Liver (tissue), 8 donors: ENCODE measurements at regions not wholly inside any gene's neighbourhood (a gene's known extent, or its start where the extent isn't known, plus 50 kb on each side); places are given as distances from the start of the nearest gene placed in this dataset.
"Not testable (repeated sequence)": the region's sequence is repeated elsewhere in the genome, so short reads cannot be mapped to it uniquely, and the experiment has no call there.

Source experiments
- DNase-seq: peaks from one replicate; pipeline ENCODE4 v3.0.0-alpha.2; 2017; ENCODE audit warnings: low spot score
- H3K27ac ChIP-seq, 2 donors: one replicate each; pipeline ENCODE4 v1.7.0; 2013; ENCODE audit warnings: inconsistent platforms in 2 of 2, low read length in 2 of 2, control low read depth in 1 of 2, low read depth in 1 of 2, mild to moderate bottlenecking in 1 of 2
- H3K27me3 ChIP-seq, 4 donors: one replicate each; pipeline versions ENCODE4 v1.6.1 to v1.7.0; 2013; ENCODE audit warnings: low read length in 3 of 4, inconsistent platforms in 1 of 4, mild to moderate bottlenecking in 1 of 4, moderate library complexity in 1 of 4; ENCODE audit not compliant: control insufficient read depth in 4 of 4, insufficient read depth in 4 of 4
- H3K36me3 ChIP-seq, 4 donors: one replicate each; pipeline versions ENCODE4 v1.6.1 to v1.7.0; 2013; ENCODE audit warnings: low read length in 3 of 4, mild to moderate bottlenecking in 3 of 4, low read depth in 1 of 4, moderate library complexity in 1 of 4; ENCODE audit not compliant: control insufficient read depth in 4 of 4, insufficient read depth in 3 of 4
- H3K4me1 ChIP-seq, 4 donors: one replicate each; pipeline versions ENCODE4 v1.6.1 to v1.7.0; 2013; ENCODE audit warnings: low read length in 3 of 4, mild to moderate bottlenecking in 3 of 4, moderate library complexity in 1 of 4; ENCODE audit not compliant: control insufficient read depth in 4 of 4, insufficient read depth in 4 of 4
- H3K4me3 ChIP-seq, 3 donors: one replicate each; pipeline versions ENCODE4 v1.6.1 to v1.7.0; 2013; ENCODE audit warnings: low read length in 3 of 3, control low read depth in 1 of 3, low read depth in 1 of 3, mild to moderate bottlenecking in 1 of 3
- H3K9ac ChIP-seq, 2 donors: one replicate each; pipeline ENCODE4 v1.7.0; 2013; ENCODE audit warnings: low read length in 2 of 2, mild to moderate bottlenecking in 2 of 2, moderate library complexity in 2 of 2, control low read depth in 1 of 2, low read depth in 1 of 2
- H3K9me3 ChIP-seq, 4 donors: one replicate each; pipeline versions ENCODE4 v1.6.1 to v1.7.0; 2013; ENCODE audit warnings: low read length in 3 of 4; ENCODE audit not compliant: control insufficient read depth in 4 of 4
- ATF3 ChIP-seq: IDR thresholded peaks from 2 replicates; pipeline ENCODE4 v1.6.1; 2016; ENCODE audit warnings: antibody characterized with exemption
- CTCF ChIP-seq: fragments of 150-350 bp; IDR thresholded peaks from 2 replicates; pipeline ENCODE4 v1.5.1; 2017; ENCODE audit warnings: improper control_type of control experiment, low read depth, low read length; ENCODE audit not compliant: missing input control
- EGR1 ChIP-seq, 2 donors: IDR thresholded peaks; 2 replicates each; pipeline ENCODE4 v1.6.1; 2016 to 2018; ENCODE audit warnings: antibody characterized with exemption in 2 of 2, low read depth in 2 of 2
- FOXA1 ChIP-seq: IDR thresholded peaks from 2 replicates; pipeline ENCODE4 v1.6.1; 2016; ENCODE audit warnings: antibody characterized with exemption
- FOXA2 ChIP-seq: IDR thresholded peaks from 2 replicates; pipeline ENCODE4 v1.6.1; 2016; ENCODE audit warnings: antibody characterized with exemption
- GABPA ChIP-seq, 2 donors: IDR thresholded peaks in 1 of 2; conservative IDR thresholded peaks in 1 of 2; 2 replicates each; pipeline ENCODE4 v1.6.1; 2016; ENCODE audit warnings: antibody characterized with exemption in 2 of 2, mild to moderate bottlenecking in 1 of 2, moderate library complexity in 1 of 2
- HNF4A ChIP-seq, 2 donors: conservative IDR thresholded peaks; 2 replicates each; pipeline ENCODE4 v1.6.1; 2016; ENCODE audit warnings: antibody characterized with exemption in 2 of 2, mild to moderate bottlenecking in 2 of 2
- HNF4G ChIP-seq: IDR thresholded peaks from 2 replicates; pipeline ENCODE4 v1.6.1; 2016; ENCODE audit warnings: antibody characterized with exemption
- JUND ChIP-seq, 2 donors: IDR thresholded peaks; 2 replicates each; pipeline ENCODE4 v1.6.1; 2016; ENCODE audit warnings: antibody characterized with exemption in 2 of 2
- MAX ChIP-seq: IDR thresholded peaks from 2 replicates; pipeline ENCODE4 v1.6.1; 2016; ENCODE audit warnings: antibody characterized with exemption
- NR2F2 ChIP-seq: IDR thresholded peaks from 2 replicates; pipeline ENCODE4 v1.6.1; 2016; ENCODE audit warnings: antibody characterized with exemption
- RAD21 ChIP-seq, 2 donors: IDR thresholded peaks; 2 replicates each; pipeline ENCODE4 v1.6.1; 2016; ENCODE audit warnings: antibody characterized with exemption in 2 of 2, mild to moderate bottlenecking in 2 of 2
- REST ChIP-seq: IDR thresholded peaks from 2 replicates; pipeline ENCODE4 v1.6.1; 2016; ENCODE audit warnings: antibody characterized with exemption, mild to moderate bottlenecking
- RXRA ChIP-seq, 2 donors: IDR thresholded peaks; 2 replicates each; pipeline ENCODE4 v1.6.1; 2017 to 2018; ENCODE audit warnings: antibody characterized with exemption in 2 of 2, mild to moderate bottlenecking in 1 of 2
- SP1 ChIP-seq: IDR thresholded peaks from 2 replicates; pipeline ENCODE4 v1.6.1; 2018; ENCODE audit warnings: antibody characterized with exemption, mild to moderate bottlenecking
- YY1 ChIP-seq: IDR thresholded peaks from 2 replicates; pipeline ENCODE4 v1.6.1; 2016; ENCODE audit warnings: antibody characterized with exemption, mild to moderate bottlenecking
- ZBTB33 ChIP-seq: IDR thresholded peaks from 2 replicates; pipeline ENCODE4 v1.6.1; 2016; ENCODE audit warnings: antibody characterized with exemption
- WGBS: extraction: QIAGEN DNeasy Blood & Tissue Kit; methylation state at CpG from one replicate; pipeline ENCODE4 v1.1.7; 2013; 5-methylcytosine and 5-hydroxymethylcytosine counted together
- donor health status: healthy.
- donor health status: healthy.
- donor health status: healthy.
- donor health status: healthy.
- donor health status: healthy.

DNA sequence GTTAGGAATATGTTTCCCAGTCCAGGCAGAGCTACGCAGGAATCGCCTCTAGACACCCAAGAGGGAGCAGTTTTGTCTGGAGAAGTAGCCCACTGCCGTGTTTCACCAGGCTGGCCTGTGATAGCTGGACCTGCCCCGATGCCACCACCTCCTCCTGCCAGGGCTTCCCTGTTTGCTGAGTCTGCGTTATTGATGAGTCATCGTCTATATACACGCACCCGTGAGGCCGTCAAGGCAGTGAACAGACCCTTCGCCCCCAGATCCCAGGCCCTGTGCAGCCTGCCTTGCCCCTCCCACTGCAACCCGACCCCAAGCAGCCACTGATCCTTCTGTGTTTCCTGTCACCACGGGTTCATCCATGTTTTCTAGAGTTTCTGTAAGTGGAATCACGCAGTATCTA, 141.9 kb downstream of the IGLL1 start (continued):
- no peak for TF ChIP-seq ATF3
- TF ChIP-seq ZBTB33, result no peak
- TF ChIP-seq YY1, result no peak
- TF ChIP-seq REST, result no peak

DNA sequence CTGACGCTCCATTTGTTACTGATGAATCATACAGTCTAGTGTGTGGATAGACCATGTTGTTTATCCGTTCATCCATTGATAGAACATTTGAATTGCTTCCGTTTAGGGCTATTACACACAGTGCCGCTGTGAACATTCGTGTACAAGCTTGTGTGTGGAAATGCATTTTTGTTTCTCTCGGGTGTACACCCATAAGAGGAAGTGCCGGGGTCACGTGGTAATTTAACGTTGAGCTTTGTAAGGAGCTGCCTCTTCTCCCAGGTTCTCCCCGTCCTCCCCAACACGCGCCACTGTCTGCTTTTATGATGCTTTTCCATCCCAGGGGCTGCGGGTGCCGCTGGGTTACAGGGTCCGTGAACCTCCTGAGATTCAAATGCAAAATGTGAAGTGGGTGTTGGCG, 142.3 kb downstream of the IGLL1 start:
- Histone ChIP-seq H3K27me3 (no peaks in the 10 kb centered on the region), H3K4me3 (no peak overlapping the region), H3K27ac (no peak overlapping the region), H3K9ac (no peak overlapping the region), H3K9me3 (no peaks in the 10 kb centered on the region), H3K4me1 (peaks cover 0 to 4% (median 0%) of the 10 kb centered on the region in 4 donors), H3K36me3 (no peaks in the 10 kb centered on the region)
- WGBS, result 89% methylated on average over 16 of the region's 16 CpGs
- DNase-seq, result no peak
- TF ChIP-seq CTCF (no peak), FOXA2 (no peak), HNF4G (no peak), ATF3 (no peak), NR2F2 (no peak), JUND (IDR thresholded peaks at IDR 0.05) (no peak), EGR1 (IDR thresholded peaks at IDR 0.05; ENCODE audit: low read depth in 2 of 2) (no peak), ZBTB33 (no peak), RXRA (IDR thresholded peaks at IDR 0.05) (no peak), FOXA1 (no peak), SP1 (no peak), RAD21 (IDR thresholded peaks at IDR 0.05) (no peak), REST (no peak), GABPA (IDR thresholded peaks at IDR 0.05 in 1 of 2, conservative IDR thresholded peaks at IDR 0.05 in 1 of 2) (no peak), HNF4A (conservative IDR thresholded peaks at IDR 0.05) (no peak), MAX (no peak)

DNA sequence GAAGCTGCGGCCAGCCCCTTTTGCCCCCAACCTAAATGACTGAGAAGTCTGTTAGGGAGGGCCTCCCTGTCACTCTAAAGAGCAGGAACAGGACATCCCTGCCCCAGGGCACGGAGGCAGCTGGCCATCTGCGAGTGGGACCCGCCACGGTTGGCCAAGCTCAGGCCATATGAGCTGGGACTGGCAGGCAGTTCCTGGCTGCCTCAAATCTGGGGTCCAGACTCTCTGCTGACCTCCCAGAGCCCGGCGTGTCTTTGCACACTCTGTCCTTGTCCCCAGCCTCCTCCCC, 143.0 kb downstream of the IGLL1 start:
- H3K27ac ChIP-seq, DNase-seq, H3K4me1 ChIP-seq, H3K27me3 ChIP-seq, H3K9me3 ChIP-seq, H3K4me3 ChIP-seq, H3K36me3 ChIP-seq, H3K9ac ChIP-seq: not testable (repeated sequence)
- WGBS, result 93% methylated on average over 7 of the region's 7 CpGs
